VCaP (cell line): ENCODE measurements at regions not wholly inside any gene's neighbourhood (a gene's known extent, or its start where the extent isn't known, plus 50 kb on each side); places are given as distances from the start of the nearest gene placed in this dataset.

ENCODE experiments used
- H3K27ac ChIP-seq: fragments of 450-650 bp; 2 replicates; pipeline ENCODE4 v1.5.1; 2017
- TF ChIP-seq, protein P1 (sequence below): fragments of 450-650 bp; conservative IDR thresholded peaks from 2 replicates; pipeline ENCODE4 v1.5.1; 2017; ENCODE audit warnings: mild to moderate bottlenecking, moderate library complexity

DNA sequence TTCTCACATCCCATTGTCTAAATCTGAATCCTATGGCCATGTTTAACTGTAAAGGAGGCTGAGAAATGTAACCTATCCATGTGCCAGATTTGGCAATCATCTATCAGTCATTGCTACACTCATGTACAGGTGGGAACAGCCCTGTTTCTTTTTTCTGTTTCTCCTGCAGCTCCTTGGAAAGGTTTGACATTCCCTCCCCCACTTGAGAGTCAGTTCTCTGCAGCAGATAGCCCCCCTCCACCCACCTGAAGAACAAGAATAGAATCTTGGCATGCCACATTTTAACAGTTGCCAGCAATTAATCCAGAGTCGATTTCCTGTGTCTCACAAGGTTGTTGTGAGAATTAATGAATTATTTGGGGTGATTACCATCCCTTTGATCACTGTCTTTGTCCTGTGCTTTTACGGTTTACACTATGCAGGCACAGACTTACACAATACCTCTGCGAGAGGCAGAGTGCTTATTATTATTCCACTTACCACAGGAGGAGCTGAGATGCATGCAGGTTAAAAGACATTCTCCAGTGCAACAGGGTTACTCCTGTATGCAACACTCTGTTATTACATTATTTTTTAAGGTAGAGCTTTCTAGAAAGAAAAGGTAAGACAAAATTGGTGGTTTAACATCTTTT, 351.0 kb upstream of the THRB start:
- no peak overlapping the region for H3K27ac ChIP-seq

DNA sequence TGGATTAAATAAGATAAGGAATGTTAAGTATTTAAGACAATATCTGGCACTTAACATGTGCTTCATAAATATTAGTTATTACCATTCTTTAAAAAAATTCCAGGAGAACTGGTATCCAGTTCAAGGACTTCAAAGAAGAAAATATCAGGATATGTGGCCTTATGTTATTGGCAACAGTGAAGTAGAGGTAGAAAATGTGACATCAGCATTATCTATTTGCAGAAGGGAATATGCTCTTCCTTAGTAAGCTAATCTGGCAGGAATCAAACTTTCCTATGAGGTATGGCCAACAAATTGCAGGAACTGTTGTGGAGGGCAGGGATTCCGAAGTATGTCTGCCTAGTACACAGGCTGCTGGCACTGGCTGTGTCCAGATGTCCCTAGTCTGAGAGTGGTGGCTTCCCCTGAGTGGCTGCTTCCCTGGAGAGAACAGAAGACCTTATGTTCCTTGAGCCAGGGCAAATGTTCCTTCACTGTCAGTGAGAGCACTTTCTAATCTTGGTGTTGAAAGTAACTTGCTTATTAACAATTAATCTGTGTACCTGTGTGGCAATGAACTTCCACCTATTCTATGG, 351.7 kb upstream of the THRB start:
- TF ChIP-seq, protein P1, sequence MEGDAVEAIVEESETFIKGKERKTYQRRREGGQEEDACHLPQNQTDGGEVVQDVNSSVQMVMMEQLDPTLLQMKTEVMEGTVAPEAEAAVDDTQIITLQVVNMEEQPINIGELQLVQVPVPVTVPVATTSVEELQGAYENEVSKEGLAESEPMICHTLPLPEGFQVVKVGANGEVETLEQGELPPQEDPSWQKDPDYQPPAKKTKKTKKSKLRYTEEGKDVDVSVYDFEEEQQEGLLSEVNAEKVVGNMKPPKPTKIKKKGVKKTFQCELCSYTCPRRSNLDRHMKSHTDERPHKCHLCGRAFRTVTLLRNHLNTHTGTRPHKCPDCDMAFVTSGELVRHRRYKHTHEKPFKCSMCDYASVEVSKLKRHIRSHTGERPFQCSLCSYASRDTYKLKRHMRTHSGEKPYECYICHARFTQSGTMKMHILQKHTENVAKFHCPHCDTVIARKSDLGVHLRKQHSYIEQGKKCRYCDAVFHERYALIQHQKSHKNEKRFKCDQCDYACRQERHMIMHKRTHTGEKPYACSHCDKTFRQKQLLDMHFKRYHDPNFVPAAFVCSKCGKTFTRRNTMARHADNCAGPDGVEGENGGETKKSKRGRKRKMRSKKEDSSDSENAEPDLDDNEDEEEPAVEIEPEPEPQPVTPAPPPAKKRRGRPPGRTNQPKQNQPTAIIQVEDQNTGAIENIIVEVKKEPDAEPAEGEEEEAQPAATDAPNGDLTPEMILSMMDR = no peak
- H3K27ac ChIP-seq = no peak overlapping the region

More for the DNA sequence above, 351.0 kb upstream of the THRB start:
- TF ChIP-seq, protein P1 = no peak

DNA sequence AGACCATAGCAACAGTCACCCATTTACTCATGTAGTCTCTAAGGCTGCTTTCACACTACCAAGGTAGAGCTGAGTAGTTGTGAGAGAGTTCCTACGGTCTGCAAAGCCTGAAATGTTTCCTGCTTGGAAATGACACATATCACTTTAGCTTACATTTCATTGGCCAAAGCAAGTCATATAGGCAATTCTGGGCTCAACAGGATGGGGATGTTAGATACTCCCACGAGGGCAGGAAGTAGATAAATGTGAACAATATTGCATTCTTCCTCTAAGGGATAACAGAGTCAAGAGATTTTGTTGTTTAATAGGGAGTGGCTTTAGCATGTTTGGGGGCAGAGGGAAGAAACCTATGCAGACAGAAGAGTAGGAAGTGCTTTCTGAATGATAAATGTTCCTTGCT, 355.6 kb upstream of the THRB start:
- H3K27ac ChIP-seq = no peak overlapping the region
- TF ChIP-seq, protein P1 = no peak

DNA sequence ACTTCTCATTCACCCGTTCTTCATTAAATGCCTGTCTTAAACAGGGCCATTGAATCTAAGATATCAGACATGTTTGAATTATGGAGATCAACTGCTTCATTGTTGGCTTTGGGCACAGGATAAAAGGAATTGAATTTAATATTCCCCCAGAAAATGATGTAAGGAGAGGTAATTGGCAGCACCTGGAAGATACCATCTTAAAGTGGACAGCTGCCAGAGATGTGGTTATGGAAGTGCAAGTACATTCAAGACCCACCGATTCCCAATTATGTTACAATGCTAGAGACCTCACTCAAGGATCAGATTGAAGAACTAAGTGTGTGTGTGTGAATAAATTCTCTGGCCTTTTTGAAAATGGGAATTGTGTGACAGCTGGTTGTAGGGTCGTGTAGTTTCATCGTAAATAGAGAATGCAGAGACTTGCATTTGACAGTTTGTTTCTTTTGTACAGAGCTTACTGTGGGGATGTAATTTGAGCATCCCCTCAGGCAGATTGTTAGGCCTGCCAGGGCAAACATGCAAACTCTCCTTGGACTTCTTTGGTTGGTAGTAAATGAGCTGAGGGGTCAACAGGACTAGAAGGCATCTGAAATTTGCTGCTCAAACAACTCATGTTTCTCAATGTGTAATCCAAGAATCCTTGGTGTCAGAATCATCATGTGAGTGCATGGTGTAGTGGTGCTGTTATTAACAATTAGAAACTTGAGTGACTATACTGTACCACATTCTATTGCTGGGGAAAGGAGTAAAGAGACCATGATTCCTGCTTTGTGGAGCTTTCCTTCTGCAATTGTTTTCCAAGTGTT, 359.2 kb upstream of the THRB start:
- TF ChIP-seq, protein P1 = no peak
- no peak overlapping the region for H3K27ac ChIP-seq

DNA sequence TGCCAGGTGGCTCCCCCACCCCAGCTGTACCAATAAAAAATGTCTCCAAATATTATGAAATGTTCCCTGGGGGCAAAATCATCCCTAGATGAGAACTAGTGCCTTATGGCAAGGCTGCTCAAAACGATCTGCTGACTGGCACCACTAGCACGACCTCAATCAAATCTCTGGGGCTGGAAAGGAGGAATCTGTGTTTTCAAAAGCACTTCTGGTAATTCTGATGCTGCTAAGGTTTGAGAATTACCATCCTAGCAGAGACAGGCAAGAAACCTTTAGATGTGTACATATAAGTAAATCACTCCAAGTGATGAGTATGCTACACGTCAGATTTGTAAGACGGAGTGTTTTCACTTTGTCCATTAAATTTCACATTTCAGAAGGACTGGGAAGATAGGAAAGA, 360.1 kb upstream of the THRB start:
- no peak overlapping the region for H3K27ac ChIP-seq
- TF ChIP-seq, protein P1 = no peak

DNA sequence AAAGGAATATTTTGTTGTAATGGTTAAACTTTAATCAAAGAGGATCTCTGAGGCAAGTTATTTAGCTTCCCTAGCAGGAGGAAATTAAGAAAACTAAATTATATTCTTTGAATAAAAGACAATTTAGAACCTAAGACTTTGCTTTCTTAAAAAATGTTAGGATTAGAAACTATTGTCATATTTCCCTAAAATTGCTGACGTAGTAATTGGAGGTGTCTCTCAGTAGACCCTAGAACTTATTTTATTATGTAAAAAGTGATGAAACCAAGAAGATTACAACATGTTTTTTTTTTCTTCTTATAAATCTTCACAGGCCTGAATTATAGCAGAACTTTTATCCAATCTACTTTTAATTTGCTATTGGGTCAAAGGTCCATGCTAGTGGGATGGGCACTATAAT, 363.3 kb upstream of the THRB start:
- no peak overlapping the region for H3K27ac ChIP-seq
- TF ChIP-seq, protein P1 = no peak

DNA sequence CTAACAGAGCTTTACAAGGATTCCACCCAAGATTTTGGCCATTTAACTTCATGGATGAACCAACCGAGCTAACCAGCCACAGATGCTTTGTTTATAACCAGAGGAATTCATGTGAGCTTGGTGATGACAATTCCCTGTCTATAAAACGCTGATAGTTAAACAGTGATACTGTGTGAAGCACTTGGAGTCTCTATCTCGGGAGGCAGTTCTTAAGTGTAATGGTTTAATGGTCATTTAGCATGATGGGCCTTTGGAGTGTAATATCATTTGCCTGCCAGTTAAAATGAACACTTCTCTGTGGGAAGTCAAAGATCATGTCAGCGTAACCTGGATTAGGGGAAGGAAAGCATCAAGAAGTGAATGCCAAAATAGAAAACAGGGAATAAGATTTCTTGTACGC, 368.6 kb upstream of the THRB start:
- H3K27ac ChIP-seq = no peak overlapping the region
- TF ChIP-seq, protein P1 = no peak
